ENCODE measurements at regions not wholly inside any gene's neighbourhood (a gene's known extent, or its start where the extent isn't known, plus 50 kb on each side); places are given as distances from the start of the nearest gene placed in this dataset.

DNA sequence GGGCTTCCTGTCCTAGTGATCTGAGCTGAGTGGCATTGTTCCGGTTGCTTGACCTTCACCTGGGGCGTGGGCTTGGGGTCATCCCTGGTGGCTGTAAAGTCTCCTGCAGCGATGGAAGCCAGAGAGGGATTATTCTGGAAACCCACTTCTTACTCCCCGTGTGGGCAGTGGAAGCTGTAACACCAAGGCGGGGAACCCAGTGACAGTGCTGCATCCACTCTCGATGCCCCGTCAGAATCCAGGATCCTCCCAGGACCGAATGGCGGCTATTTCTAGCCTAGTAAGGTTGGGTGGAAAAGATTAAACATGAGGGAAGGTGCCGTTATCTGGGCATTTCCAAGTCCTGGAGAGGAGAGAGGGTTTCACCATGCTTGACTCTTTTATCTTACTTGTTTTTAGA, 280.6 kb downstream of the ZNF536 start:
- no peak for DNase-seq (ENCODE audit: low spot score)
- intact Hi-C loops (cut with DNase I) = loop anchor here in 1 of 2 donors (10.0 kb wide), 1 partner anchor 778 kb away; no protein-coding TSS in a partner anchor

GRCh38 chr19:30651691-30652090, 279.5 kb downstream of the ZNF536 start:
- intact Hi-C loops (cut with DNase I) = loop anchor here in 1 of 2 donors (10.0 kb wide), 1 partner anchor 777 kb away; no protein-coding TSS in a partner anchor
- no peak for DNase-seq (ENCODE audit: low spot score)

GRCh38 chr19:30651066-30651465, 278.9 kb downstream of the ZNF536 start:
- DNase-seq (ENCODE audit: low spot score) = no peak
- intact Hi-C loops (cut with DNase I) = loop anchor here in 1 of 2 donors (10.0 kb wide), 1 partner anchor 776 kb away; no protein-coding TSS in a partner anchor

DNA sequence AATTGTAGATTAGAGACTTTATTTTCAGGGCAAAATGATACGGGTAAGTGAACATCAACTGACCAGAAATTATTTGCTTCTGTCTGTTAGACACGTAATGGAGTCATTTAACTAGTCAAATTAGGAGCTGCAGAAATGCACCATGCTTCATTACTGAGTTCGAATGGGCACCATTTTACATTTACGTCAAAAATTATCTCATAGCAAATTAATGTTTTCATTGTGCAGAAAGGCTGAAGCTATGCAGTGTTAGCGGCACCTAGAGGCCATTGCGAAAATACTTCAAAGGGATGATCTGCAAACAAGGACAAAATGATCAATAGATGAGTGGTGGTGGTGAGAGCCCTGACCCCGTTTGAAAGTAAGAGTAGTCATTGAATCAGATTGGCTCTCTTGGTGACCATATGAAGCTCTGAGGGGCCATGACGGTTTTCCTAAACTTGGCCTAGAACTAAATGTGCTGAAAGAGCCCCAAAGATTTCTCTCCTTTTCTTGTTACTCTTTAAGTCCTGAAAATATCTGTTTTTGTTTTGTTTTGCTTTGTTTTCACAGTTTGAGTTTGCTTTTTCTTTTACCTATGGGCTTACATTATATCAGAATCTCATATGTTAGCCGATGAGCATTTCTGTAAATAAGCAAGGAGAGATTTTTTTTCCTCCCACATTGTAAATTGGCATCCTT, 277.9 kb downstream of the ZNF536 start:
- DNase-seq (ENCODE audit: low spot score) = no peak
- intact Hi-C loops (cut with DNase I) = loop anchor here in 1 of 2 donors (10.0 kb wide), 2 partner anchors 425 to 775 kb away; no protein-coding TSS in a partner anchor

GRCh38 chr19:30648866-30649862, 277.0 kb downstream of the ZNF536 start:
- intact Hi-C loops (cut with DNase I) = loop anchor here in 1 of 2 donors (10.0 kb wide), 1 partner anchor 424 kb away; no protein-coding TSS in a partner anchor

DNA sequence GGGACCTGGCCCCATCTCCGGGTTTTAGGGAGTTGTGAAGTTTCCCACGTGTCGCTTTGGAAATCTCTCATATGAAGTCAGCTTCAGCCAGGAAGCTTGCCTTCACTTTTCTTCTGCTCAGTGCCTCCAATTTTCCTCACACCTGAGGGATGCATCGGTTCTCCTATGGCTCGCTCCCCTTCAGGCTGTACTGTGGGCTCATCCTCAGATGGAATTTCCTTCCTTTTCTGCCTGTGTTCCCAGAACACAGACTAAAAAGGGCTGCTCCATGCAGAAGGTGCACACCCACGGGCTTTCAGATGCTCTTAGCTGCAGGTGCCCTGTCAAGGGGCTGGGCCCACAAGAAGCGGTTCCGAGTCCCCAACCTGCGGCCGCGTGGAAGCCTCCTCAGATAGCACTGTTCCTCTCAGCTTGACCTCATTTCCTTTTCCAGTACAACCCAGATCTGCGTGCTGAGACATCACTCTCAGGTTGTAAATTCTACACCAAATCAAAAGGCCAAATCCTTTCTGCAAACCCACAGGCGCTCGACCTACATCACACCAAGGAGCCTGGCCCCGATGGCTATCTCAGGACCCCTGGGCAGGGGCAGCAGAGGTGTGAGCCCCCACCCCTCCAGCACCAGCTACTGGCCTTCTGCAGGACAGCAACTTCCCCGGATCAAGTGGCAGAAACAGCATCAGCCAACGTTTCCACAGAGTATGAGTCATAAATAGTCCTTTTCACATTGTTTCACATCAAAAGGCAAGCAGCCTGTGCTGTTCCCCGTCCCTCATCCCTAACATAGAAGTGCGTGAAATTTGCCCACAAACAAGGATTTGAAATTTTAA, 275.9 kb downstream of the ZNF536 start:
- intact Hi-C loops (cut with DNase I) = loop anchor here in 1 of 2 donors (10.0 kb wide), 1 partner anchor 423 kb away; no protein-coding TSS in a partner anchor
- DNase-seq (ENCODE audit: low spot score) = no peak

More at GRCh38 chr19:30648866-30649862, 277.0 kb downstream of the ZNF536 start:
- no peak for DNase-seq (ENCODE audit: low spot score)

GRCh38 chr19:30646806-30647205, 274.6 kb downstream of the ZNF536 start:
- intact Hi-C loops (cut with DNase I) = loop anchor here in 1 of 2 donors (10.0 kb wide), 1 partner anchor 422 kb away; no protein-coding TSS in a partner anchor
- DNase-seq (ENCODE audit: low spot score) = no peak

DNA sequence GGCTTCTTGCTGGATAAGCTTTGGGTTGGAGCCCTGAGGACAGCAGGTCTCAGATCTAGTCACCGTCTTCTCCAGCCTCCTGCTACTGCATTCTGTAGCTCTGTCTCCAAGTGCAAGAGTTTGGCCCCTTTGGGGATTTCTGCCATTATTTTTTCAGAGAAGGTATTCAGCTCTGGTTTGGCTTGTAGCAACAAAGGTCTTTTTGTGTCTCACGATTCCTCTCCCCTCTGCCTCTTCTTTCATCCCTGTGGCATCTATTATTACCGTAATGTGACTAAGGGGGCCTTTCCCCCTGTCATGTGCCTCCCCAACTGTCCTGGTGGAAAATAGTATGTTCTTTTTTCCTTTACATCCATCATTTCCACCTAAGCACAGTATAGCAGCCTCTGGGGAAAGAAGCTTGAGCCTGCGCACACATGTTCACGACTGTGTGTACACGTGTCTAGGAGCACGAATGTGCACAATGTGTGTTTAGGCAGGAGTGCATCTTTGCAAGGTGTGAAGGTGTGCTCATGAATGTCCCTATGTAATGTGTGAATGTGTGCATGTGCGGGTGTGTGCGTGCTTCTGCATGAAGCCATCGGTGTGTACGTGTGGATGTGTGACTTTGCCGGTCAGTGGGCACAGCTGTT, 273.9 kb downstream of the ZNF536 start:
- DNase-seq (ENCODE audit: low spot score) = no peak

DNA sequence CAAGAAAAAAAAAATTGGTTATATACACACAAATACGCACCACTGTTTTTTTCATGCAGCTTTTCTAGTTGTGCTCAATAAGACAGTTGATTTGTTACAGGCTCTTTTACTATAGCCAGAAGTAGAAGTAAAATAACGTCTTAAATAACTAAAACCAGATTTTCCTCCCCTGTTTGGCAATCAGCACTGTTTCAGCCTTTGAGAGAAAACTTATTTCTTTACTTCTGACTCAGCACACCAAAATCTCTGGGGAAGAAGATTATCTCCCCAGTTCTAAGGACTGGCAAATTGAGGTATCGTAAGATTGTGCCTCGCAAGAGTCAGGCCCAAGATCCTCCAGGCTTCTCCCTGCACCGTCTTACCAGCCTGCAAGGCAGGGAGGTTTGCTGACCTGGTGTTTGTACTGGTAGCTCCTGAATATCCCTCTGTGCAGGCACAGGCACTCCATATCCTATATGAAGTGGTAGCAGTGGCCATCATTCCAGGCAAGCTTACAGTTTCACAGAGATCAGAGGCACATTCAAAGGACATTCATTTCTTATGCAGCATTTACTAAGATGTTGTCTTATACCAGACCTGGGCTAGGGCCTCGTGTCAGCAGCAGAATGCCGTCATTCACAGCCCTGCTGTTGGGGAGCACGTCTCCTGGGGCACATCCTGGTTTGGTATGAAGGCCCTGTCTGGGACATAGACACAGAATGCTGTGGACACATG, 268.2 kb downstream of the ZNF536 start:
- intact Hi-C loops (cut with DNase I) = loop anchor here in 1 of 2 donors (10.0 kb wide), 1 partner anchor 416 kb away; no protein-coding TSS in a partner anchor
- no peak for DNase-seq (ENCODE audit: low spot score)

More for the DNA sequence above, 273.9 kb downstream of the ZNF536 start:
- intact Hi-C loops (cut with DNase I) = loop anchor here in 1 of 2 donors (10.0 kb wide), 1 partner anchor 421 kb away; no protein-coding TSS in a partner anchor

DNA sequence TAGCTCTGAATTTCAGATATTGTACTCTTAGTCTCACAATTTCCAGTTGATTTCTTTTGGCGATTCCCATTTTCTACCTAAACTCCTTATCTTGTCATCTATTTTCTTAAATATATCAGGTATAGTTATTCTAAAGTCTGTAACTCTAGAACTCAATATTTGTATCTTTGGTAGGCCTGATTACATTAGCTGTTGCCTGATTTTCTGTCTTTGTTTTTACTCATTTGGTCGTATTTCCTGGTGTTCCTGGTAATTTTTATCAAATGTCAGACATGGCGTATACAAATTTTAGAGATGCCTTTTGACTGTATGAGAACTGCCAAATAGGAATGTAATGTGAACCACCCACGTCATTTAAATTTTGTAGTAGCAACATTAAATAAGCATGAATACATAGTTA, 266.7 kb downstream of the ZNF536 start:
- intact Hi-C loops (cut with DNase I) = no loop called here
- DNase-seq (ENCODE audit: low spot score) = no peak

GRCh38 chr19:30637926-30638325, 265.7 kb downstream of the ZNF536 start:
- no peak for DNase-seq (ENCODE audit: low spot score)
- intact Hi-C loops (cut with DNase I) = no loop called here

- intact Hi-C loops (cut with DNase I) = no loop called here
- no peak for DNase-seq (ENCODE audit: low spot score)
Measured at GRCh38 chr19:30634996-30635975, 263.1 kb downstream of the ZNF536 start.

DNA sequence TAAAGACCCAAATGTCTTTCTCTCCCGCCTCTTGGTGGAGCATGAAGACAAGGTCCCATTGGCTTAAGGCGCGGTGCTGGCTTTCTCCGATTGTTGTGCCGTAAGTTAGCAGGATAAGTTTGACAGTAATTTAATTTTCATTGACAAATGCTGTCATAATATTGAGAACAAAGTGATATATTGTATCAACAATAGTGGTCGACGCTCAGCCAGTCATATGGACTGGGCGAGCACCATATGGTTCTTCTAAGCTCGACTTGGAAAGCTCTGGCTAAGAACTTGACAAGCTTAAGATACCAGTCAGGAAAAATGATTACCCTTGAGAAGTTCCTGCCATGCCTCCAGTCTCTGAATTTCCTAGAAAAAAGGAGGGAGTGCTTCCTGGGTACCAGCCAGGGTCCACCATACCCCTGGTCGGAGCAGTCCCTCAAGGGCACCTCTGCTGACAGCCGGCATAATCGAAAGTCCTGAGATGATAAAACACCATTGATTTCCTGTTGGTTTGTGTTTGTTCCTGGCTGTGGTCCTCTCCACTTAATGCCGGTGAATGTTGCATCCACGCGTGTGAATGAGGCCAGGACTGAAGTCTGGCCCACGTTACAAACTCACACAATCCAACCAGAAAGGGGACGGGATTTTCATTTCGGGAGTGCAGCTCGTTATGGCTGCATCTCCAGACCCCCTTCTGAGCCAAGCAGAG, 262.1 kb downstream of the ZNF536 start:
- intact Hi-C loops (cut with DNase I) = no loop called here

DNA sequence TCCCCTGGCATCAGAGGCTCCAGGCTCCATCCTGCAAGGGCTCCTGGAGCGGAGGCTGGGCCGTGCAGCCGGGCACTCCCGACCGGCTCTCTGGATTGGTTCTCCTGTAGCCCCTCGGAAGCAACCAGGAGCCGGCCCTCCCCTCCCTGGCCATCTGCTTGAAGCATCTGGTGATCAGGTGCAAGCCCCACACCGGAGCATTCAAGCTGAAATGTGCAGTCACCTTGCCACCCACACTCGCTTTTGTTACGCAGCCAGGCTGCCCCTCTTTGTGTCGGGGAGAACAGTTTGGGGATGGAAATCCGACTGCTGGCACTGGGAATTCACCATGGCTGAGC, 258.8 kb downstream of the ZNF536 start:
- intact Hi-C loops (cut with DNase I) = no loop called here
- no peak for DNase-seq (ENCODE audit: low spot score)

More for the DNA sequence above, 262.1 kb downstream of the ZNF536 start:
- DNase-seq (ENCODE audit: low spot score) = no peak

- no peak for DNase-seq (ENCODE audit: low spot score)
- intact Hi-C loops (cut with DNase I) = no loop called here
Measured at GRCh38 chr19:30630289-30631032, 258.3 kb downstream of the ZNF536 start.
